Hematopoietic multipotent progenitor cell treated with erythropoietin and hydrocortisone succinate and interleukin-3 and kit ligand, for 6 days (in vitro differentiated cells): ENCODE measurements at regions not wholly inside any gene's neighbourhood (a gene's known extent, or its start where the extent isn't known, plus 50 kb on each side); places are given as distances from the start of the nearest gene placed in this dataset.

Experiments used
- DNase-seq: peaks from one replicate; pipeline ENCODE4 v3.0.0-alpha.2; 2015

DNA sequence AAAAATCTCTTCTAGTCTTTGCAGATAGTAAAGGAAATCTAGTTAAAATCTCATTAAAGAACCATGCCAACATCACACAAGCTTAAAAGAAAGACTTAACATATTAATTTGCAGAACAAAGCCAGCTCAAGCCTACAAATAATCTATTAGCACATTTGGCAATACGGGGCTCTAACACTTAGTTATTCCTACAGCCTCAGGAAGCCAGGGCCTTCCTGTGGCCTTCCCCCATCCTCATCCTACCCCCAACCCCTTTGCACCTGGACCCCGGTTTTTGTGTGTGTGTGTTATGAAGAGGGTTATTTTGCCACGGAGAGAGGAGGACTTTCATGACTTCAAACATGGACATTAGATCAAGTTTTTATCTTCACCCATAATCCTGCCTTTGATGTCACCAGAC lies 64.6 kb downstream of the FOXB2 start:
- DNase-seq, result no peak

DNA sequence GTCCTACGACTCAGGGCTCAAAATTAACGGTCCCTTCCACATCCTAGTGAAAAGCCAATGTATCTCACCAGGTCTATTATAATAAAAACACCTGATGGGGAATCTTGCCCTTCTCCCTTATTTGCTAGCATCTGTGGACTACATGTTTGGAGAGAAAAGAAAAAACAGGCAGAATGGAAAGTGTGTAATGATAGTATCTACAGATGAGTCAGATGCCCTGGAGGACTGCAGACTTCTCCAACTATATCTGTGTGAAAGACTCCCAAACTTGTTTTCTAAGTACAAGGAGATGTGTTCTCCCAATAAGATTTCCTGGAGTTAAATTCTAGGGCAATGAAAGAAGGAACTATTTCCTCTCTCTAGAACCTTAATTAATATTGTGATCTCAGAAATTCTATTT lies 66.0 kb downstream of the FOXB2 start:
- DNase-seq, result no peak

GRCh38 chr9:77087506-77087905 lies 68.1 kb downstream of the FOXB2 start:
- DNase-seq, result no peak

DNA sequence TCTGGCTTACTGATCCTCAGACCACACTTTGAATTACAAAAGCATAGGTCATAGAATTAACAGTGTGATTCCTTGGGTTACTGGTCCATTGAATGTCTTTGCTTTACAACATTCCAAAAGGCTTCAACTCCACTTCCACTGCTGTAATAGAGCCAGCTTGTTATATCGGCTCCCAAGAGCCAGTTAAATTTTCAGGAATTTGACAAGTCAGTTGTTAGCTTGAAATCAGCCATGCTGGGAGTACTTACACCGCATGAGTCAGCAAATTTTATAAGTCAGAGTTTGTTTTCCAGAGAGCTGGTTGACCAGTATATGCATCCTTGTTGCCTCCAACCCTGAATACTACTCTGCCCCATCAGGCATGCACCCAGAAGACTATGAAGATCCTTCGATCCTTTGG lies 73.1 kb downstream of the FOXB2 start:
- DNase-seq, result peak; percentile 5

- DNase-seq, result no peak
These were observed 74.7 kb downstream of the FOXB2 start for GRCh38 chr9:77094150-77094549.

DNA sequence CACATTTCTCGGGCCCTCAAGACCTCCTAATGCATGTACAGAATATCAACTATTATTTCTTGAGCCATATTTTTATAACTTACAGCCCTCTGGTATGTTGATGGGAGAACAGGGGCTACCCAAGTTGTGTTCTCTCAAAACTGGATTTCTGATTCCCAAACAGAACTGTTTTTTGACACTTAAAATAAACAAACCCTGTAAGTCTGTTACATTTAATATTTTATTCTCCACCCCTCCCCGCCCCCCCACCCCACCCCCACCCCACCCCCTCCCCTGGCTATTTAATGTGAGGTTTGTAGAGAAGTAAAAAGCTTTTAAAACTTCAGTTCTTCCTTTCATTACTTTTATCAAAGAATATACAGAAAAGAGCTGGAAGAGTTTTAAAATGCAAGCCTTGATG lies 77.9 kb downstream of the FOXB2 start:
- no peak for DNase-seq

- DNase-seq, result no peak
These were observed 77.9 kb upstream of the VPS13A start for GRCh38 chr9:77099388-77099787.

- no peak for DNase-seq
These were observed 65.9 kb upstream of the VPS13A start for GRCh38 chr9:77111408-77111807.

GRCh38 chr9:77125665-77126064 lies 51.7 kb upstream of the VPS13A start:
- DNase-seq, result no peak

GRCh38 chr9:77127071-77127470 lies 50.3 kb upstream of the VPS13A start:
- no peak for DNase-seq
